ENCODE measurements at regions not wholly inside any gene's neighbourhood (a gene's known extent, or its start where the extent isn't known, plus 50 kb on each side); places are given as distances from the start of the nearest gene placed in this dataset.

DNA sequence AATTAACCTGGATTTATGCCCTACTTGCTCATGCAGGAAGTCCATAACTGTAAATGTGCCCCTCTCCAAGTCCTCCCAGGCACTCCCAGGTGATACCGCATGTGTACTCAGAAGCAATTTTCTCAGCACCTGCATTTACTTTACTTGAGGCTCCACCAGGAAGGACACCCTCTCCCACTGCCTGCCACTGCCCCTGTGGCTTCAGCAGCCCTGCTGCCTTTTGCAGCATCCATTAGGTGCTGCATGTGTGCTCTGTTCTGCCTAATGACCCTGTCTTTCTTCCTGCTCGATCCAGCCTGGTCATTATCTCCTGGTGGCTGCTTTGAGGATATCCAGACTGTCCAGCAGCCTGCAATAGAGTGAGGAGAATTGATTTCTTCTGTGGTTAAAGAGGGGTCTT, 107.6 kb upstream of the SEMA6D start:
- Mint-ChIP-seq H3K27ac (ENCODE audit: low read depth) (no peak overlapping the region), H3K36me3 (ENCODE audit: insufficient read depth) (no peaks in the 10 kb centered on the region), H3K9me3 (peaks cover 20% of the 10 kb centered on the region), H3K4me3 (no peak overlapping the region), H3K27me3 (no peaks in the 10 kb centered on the region), H3K4me1 (no peaks in the 10 kb centered on the region)
- ATAC-seq (replicated peaks; ENCODE audit: extremely low read depth, poor library complexity, severe bottlenecking) (no peak), DNase-seq (ENCODE audit: low spot score in 2 of 2) (no peak)

DNA sequence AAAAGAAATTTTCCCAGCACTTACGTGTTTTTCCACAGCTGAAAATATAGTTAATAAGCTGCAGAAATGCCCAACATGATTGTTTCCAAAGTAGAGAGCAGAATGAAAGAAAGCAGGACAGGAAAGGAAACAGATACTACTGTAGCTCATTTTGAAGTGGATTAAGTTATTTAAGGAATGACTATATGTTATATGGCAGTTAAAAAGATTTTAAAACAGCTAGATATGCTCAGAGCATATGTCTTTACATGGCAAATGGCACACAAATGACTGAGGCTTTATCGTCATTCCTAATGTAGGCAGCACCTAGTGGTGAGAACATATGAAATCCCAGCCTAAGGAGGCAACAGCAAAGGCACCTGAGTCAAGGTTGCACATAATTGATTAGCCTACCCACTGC, 106.6 kb upstream of the SEMA6D start:
- ATAC-seq (replicated peaks; ENCODE audit: extremely low read depth, poor library complexity, severe bottlenecking) (no peak), DNase-seq (ENCODE audit: low spot score in 2 of 2) (no peak)
- Mint-ChIP-seq H3K9me3 (peaks cover 17% of the 10 kb centered on the region), H3K27me3 (no peaks in the 10 kb centered on the region), H3K4me1 (no peaks in the 10 kb centered on the region), H3K36me3 (ENCODE audit: insufficient read depth) (no peaks in the 10 kb centered on the region), H3K4me3 (no peak overlapping the region), H3K27ac (ENCODE audit: low read depth) (no peak overlapping the region)

- peaks cover 15% of the 10 kb centered on the region for H3K9me3 Mint-ChIP-seq
- no peak for ATAC-seq (replicated peaks; ENCODE audit: extremely low read depth, poor library complexity, severe bottlenecking)
- H3K4me1 Mint-ChIP-seq: no peaks in the 10 kb centered on the region
- no peak overlapping the region for H3K4me3 Mint-ChIP-seq
- H3K27ac Mint-ChIP-seq (ENCODE audit: low read depth): no peak overlapping the region
- H3K27me3 Mint-ChIP-seq: no peaks in the 10 kb centered on the region
- H3K36me3 Mint-ChIP-seq (ENCODE audit: insufficient read depth): no peaks in the 10 kb centered on the region
- DNase-seq (ENCODE audit: low spot score in 2 of 2): no peak
These were observed 102.8 kb upstream of the SEMA6D start for GRCh38 chr15:47614360-47615011.

DNA sequence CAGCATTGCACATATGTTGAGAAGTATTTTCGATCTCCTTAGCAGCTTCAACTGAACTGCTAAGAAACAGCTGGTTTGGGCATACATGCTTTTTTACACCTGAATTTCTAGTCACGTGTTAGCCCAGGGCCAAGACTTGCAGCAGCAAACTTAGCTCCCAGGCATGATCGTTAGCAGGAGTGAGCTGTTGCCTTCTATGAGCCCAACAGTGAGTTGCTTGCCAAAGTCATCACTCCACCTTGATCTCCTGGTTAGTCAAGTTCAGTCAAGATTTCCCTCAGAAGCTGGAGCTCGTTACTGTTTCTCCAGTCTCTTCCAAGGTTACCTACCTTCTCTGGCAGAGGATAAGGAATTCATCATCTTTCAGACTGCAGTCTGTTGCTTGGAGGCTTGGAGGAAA, 100.4 kb upstream of the SEMA6D start:
- DNase-seq (ENCODE audit: low spot score in 2 of 2): no peak
- Mint-ChIP-seq H3K4me3 (no peak overlapping the region), H3K4me1 (no peaks in the 10 kb centered on the region), H3K27me3 (no peaks in the 10 kb centered on the region), H3K27ac (ENCODE audit: low read depth) (no peak overlapping the region), H3K9me3 (peaks cover 11% of the 10 kb centered on the region), H3K36me3 (ENCODE audit: insufficient read depth) (no peaks in the 10 kb centered on the region)
- no peak for ATAC-seq (replicated peaks; ENCODE audit: extremely low read depth, poor library complexity, severe bottlenecking)

GRCh38 chr15:47618241-47618640, 99.1 kb upstream of the SEMA6D start:
- no peaks in the 10 kb centered on the region for H3K4me1 Mint-ChIP-seq
- no peak overlapping the region for H3K4me3 Mint-ChIP-seq
- DNase-seq (ENCODE audit: low spot score in 2 of 2) (no peak), ATAC-seq (replicated peaks; ENCODE audit: extremely low read depth, poor library complexity, severe bottlenecking) (no peak)
- peaks cover 11% of the 10 kb centered on the region for H3K9me3 Mint-ChIP-seq
- no peak overlapping the region for H3K27ac Mint-ChIP-seq (ENCODE audit: low read depth)
- H3K36me3 Mint-ChIP-seq (ENCODE audit: insufficient read depth): no peaks in the 10 kb centered on the region
- no peaks in the 10 kb centered on the region for H3K27me3 Mint-ChIP-seq

- no peaks in the 10 kb centered on the region for H3K4me1 Mint-ChIP-seq
- ATAC-seq (replicated peaks; ENCODE audit: extremely low read depth, poor library complexity, severe bottlenecking) (no peak), DNase-seq (ENCODE audit: low spot score in 2 of 2) (no peak)
- H3K9me3 Mint-ChIP-seq: peaks cover 5% of the 10 kb centered on the region
- H3K4me3 Mint-ChIP-seq: no peak overlapping the region
- no peaks in the 10 kb centered on the region for H3K27me3 Mint-ChIP-seq
- no peaks in the 10 kb centered on the region for H3K36me3 Mint-ChIP-seq (ENCODE audit: insufficient read depth)
- no peak overlapping the region for H3K27ac Mint-ChIP-seq (ENCODE audit: low read depth)
These were observed 96.2 kb upstream of the SEMA6D start for GRCh38 chr15:47620960-47621681.

GRCh38 chr15:47622055-47622454, 95.2 kb upstream of the SEMA6D start:
- H3K36me3 Mint-ChIP-seq (ENCODE audit: insufficient read depth): no peaks in the 10 kb centered on the region
- DNase-seq (ENCODE audit: low spot score in 2 of 2): no peak
- no peaks in the 10 kb centered on the region for H3K27me3 Mint-ChIP-seq
- no peak overlapping the region for H3K27ac Mint-ChIP-seq (ENCODE audit: low read depth)
- no peak overlapping the region for H3K4me3 Mint-ChIP-seq
- no peak for ATAC-seq (replicated peaks; ENCODE audit: extremely low read depth, poor library complexity, severe bottlenecking)
- H3K4me1 Mint-ChIP-seq: no peaks in the 10 kb centered on the region
- peaks cover 5% of the 10 kb centered on the region for H3K9me3 Mint-ChIP-seq

DNA sequence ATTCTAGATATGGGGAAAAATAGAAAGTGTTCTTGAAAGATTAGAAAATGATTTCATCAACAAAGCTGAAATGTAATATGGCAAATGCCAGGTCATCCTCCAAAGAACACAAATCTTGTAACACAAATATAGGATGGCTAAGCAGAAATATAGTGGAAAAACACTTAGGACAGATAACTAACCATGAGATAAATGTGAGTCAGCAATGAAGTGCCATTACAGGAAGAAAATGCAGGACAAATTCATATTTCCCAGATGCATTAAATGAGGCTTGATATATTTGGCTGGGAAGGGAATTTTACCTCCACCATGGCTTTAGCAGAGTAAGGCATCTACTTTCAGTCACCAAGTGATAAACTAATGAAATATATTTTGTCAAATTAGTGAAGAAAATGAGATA, 92.8 kb upstream of the SEMA6D start:
- no peak for ATAC-seq (replicated peaks; ENCODE audit: extremely low read depth, poor library complexity, severe bottlenecking)
- no peaks in the 10 kb centered on the region for H3K36me3 Mint-ChIP-seq (ENCODE audit: insufficient read depth)
- DNase-seq (ENCODE audit: low spot score in 2 of 2): no peak
- H3K27me3 Mint-ChIP-seq: no peaks in the 10 kb centered on the region
- no peak overlapping the region for H3K27ac Mint-ChIP-seq (ENCODE audit: low read depth)
- no peak overlapping the region for H3K4me3 Mint-ChIP-seq
- H3K4me1 Mint-ChIP-seq: no peaks in the 10 kb centered on the region
- peaks cover 5% of the 10 kb centered on the region for H3K9me3 Mint-ChIP-seq

- H3K4me3 Mint-ChIP-seq: no peak overlapping the region
- DNase-seq (ENCODE audit: low spot score in 2 of 2): no peak
- H3K9me3 Mint-ChIP-seq: no peaks in the 10 kb centered on the region
- H3K27ac Mint-ChIP-seq (ENCODE audit: low read depth): no peak overlapping the region
- H3K36me3 Mint-ChIP-seq (ENCODE audit: insufficient read depth): no peaks in the 10 kb centered on the region
- no peak for ATAC-seq (replicated peaks; ENCODE audit: extremely low read depth, poor library complexity, severe bottlenecking)
- no peaks in the 10 kb centered on the region for H3K27me3 Mint-ChIP-seq
- no peaks in the 10 kb centered on the region for H3K4me1 Mint-ChIP-seq
These were observed 78.3 kb upstream of the SEMA6D start for GRCh38 chr15:47639042-47639441.

- DNase-seq (ENCODE audit: low spot score in 2 of 2) (no peak), ATAC-seq (replicated peaks; ENCODE audit: extremely low read depth, poor library complexity, severe bottlenecking) (no peak)
- Mint-ChIP-seq H3K36me3 (ENCODE audit: insufficient read depth) (no peaks in the 10 kb centered on the region), H3K9me3 (no peaks in the 10 kb centered on the region), H3K27me3 (no peaks in the 10 kb centered on the region), H3K4me1 (no peaks in the 10 kb centered on the region), H3K27ac (ENCODE audit: low read depth) (no peak overlapping the region), H3K4me3 (no peak overlapping the region)
These were observed 77.2 kb upstream of the SEMA6D start for GRCh38 chr15:47640079-47640478.

GRCh38 chr15:47640901-47641300, 76.4 kb upstream of the SEMA6D start:
- Mint-ChIP-seq H3K4me3 (no peak overlapping the region), H3K9me3 (no peaks in the 10 kb centered on the region), H3K4me1 (no peaks in the 10 kb centered on the region), H3K27ac (ENCODE audit: low read depth) (no peak overlapping the region), H3K27me3 (no peaks in the 10 kb centered on the region), H3K36me3 (ENCODE audit: insufficient read depth) (no peaks in the 10 kb centered on the region)
- no peak for DNase-seq (ENCODE audit: low spot score in 2 of 2)
- no peak for ATAC-seq (replicated peaks; ENCODE audit: extremely low read depth, poor library complexity, severe bottlenecking)

DNA sequence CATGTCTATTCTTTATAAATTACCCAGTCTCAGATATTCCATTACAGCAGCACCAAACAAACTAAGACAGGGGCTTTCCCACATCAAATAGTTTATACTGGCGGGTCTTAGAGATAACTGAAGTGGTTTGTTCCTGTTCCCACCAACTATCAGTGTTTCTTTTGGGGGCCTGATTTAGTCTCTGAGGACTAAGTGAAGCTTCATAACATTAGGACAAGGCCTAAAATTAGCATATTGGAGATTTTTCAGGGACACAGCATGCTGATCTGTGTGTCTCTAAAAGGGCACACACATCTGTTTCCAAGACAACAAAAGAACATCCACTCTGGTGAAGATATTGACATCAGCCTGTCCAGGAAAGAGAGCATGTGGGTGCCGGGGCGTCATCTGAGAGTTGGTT, 72.6 kb upstream of the SEMA6D start:
- H3K9me3 Mint-ChIP-seq: no peaks in the 10 kb centered on the region
- H3K4me3 Mint-ChIP-seq: no peak overlapping the region
- no peaks in the 10 kb centered on the region for H3K4me1 Mint-ChIP-seq
- ATAC-seq (replicated peaks; ENCODE audit: extremely low read depth, poor library complexity, severe bottlenecking) (no peak), DNase-seq (ENCODE audit: low spot score in 2 of 2) (no peak)
- H3K27ac Mint-ChIP-seq (ENCODE audit: low read depth): no peak overlapping the region
- no peaks in the 10 kb centered on the region for H3K36me3 Mint-ChIP-seq (ENCODE audit: insufficient read depth)
- H3K27me3 Mint-ChIP-seq: no peaks in the 10 kb centered on the region

DNA sequence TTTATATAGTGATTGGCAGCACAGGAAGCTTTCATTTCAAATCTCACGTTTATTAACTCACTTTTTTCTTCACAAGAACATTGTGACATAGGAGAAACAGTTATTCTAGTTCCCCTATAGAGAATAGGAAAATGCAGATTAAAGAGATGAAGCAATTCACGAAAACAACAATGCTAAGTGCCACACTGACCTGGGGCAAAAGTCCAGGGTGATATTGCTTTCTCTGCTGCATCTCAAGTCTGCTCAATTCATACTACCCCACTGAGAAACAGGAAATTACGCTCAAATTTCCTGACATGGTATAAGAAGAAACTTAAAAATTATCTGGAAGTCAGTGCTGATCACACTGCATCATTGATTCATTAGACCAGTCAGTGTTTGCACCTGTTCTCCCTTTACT, 66.7 kb upstream of the SEMA6D start:
- no peak overlapping the region for H3K4me3 Mint-ChIP-seq
- no peak overlapping the region for H3K27ac Mint-ChIP-seq (ENCODE audit: low read depth)
- no peaks in the 10 kb centered on the region for H3K4me1 Mint-ChIP-seq
- H3K27me3 Mint-ChIP-seq: no peaks in the 10 kb centered on the region
- ATAC-seq (replicated peaks; ENCODE audit: extremely low read depth, poor library complexity, severe bottlenecking) (no peak), DNase-seq (ENCODE audit: low spot score in 2 of 2) (no peak)
- peaks cover 6% of the 10 kb centered on the region for H3K9me3 Mint-ChIP-seq
- H3K36me3 Mint-ChIP-seq (ENCODE audit: insufficient read depth): peaks cover 2% of the 10 kb centered on the region

Data from central memory CD8-positive, alpha-beta T cell (primary cell).